Activated CD4-positive, alpha-beta T cell treated with anti-CD3 and anti-CD28 coated beads, Interleukin-2, amount 50 U/mL, for 16 hours (primary cell): ENCODE measurements at regions not wholly inside any gene's neighbourhood (a gene's known extent, or its start where the extent isn't known, plus 50 kb on each side); places are given as distances from the start of the nearest gene placed in this dataset.
"Not testable (repeated sequence)": the region's sequence is repeated elsewhere in the genome, so short reads cannot be mapped to it uniquely, and the experiment has no call there.

Experiments used
- DNase-seq: peaks from one replicate; pipeline ENCODE4 v3.0.0-alpha.2; 2020

GRCh38 chr2:91574255-91574654 lies 2882.8 kb downstream of the RPIA start:
- not testable (repeated sequence) for DNase-seq

DNA sequence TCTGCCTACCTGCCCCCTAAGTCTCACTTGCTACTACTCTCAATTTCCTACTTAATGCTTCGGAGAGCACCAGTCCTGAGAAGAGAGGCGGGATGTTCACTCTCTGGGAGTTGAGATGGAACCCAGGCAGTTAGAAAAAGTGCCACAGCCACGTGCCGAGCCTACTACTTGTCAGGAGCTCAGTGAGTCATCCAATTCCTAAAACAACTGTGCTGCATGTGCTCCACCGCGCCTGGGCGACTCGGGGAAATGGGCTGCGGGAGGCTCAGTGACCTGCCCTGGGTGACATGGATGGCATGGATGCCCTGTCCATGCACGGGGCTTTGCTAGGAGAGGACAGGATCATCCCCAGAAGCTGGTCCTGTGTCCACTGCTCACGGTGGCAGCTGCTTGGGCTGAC lies 2884.2 kb downstream of the RPIA start:
- not testable (repeated sequence) for DNase-seq

- not testable (repeated sequence) for DNase-seq
These were observed 2885.9 kb downstream of the RPIA start for GRCh38 chr2:91577406-91577805.

GRCh38 chr2:91578678-91579077 lies 2887.2 kb downstream of the RPIA start:
- DNase-seq, result not testable (repeated sequence)

DNA sequence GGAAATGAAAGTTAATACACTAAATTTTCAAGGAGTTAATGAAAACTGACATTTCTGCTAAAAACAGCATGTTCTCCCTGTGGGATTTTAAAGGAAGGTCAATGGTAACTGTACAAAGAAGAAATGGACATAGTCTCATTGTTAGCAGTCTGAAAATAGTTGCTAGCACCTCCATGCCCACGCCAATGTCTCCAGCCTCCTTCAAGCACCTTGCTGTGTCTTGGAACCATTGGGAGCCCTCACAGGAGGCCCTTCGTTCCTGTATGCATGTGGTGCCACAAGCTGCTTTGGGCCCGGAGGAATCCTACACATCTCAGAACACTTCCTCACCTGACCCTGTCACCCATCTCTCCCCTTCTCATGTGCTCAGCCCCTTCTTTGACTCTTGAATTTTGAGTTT lies 2888.1 kb downstream of the RPIA start:
- DNase-seq, result not testable (repeated sequence)

DNA sequence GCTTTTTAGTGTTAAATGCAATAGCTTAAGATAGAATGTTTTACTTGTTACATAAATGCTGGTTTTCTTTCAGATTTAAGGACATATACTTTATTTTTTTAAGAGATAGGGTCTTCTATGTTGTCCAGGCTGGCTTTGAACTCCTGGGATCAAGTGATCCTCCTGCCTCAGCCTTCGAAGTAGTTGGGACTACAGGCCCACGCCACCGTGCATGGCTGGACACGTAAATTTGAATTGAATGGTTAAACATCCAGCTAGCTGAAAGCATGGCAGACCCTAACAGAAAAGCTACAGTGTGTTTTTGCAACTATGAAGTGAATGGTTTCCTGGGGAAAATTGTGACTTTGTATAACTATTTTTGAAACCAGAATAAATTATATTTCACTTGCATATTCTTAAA lies 2888.6 kb downstream of the RPIA start:
- DNase-seq, result not testable (repeated sequence)

DNA sequence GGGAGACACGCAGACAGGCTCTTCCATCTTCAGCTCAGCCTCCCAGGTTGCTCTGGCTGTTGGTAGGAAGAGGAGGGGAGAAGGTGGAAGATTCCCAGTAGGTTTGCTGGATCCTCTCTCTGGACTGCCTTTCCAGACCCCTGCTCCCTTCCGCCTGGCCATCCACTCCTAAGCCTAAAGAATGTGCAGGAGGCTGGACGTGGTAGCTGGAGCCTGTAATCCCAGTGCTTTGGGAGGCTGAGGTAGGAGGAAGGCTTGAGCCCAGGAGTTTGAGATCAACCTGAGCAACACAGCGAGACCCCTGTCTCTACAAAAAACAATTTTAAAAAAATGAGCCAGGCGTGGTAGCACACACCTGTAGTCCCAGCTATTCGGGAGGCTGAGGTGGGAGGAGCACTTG lies 2895.6 kb downstream of the RPIA start:
- not testable (repeated sequence) for DNase-seq

- DNase-seq, result not testable (repeated sequence)
These were observed 2896.5 kb downstream of the RPIA start for GRCh38 chr2:91587908-91588535.

GRCh38 chr2:91588782-91589223 lies 2897.3 kb downstream of the RPIA start:
- DNase-seq, result not testable (repeated sequence)

DNA sequence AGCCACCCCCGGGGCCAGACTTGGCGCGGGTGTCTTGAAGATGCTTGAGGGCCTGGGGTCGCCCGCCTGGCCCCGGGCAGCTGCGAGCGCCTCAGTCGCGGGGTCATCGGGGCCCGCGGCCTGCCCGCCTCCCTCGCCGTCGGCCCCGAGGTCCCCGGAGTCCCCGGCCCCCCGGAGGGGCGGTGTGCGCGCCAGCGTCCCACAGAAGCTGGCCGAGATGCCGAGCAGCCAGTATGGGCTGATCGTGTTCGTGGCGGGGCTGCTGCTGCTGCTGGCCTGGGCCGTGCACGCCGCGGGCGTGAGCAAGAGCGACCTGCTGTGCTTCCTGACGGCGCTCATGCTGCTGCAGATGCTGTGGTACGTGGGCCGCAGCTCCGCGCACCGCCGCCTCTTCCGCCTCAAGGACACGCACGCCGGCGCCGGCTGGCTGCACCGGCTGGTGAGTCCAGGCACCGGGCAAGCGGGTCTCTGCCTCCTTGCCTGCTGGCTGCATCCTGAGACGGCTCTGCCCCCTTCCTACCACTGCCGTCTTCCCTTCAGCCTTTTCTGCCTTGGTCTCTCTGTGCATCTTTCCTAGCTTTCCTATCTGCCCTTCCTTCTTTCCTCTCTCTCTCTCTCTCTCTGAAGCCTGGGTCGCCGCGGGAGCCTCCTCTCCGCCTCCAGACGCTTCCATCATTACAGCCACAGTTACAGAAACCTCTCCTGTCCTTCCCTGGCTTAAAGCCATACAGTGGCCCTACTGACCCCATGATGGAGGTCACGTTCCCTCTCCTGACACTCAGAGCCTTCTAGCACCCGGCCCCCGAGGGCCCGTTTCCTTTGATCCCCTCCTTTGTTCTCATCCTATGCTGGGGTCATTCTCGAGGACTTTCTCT lies 2898.2 kb downstream of the RPIA start:
- DNase-seq, result not testable (repeated sequence)

DNA sequence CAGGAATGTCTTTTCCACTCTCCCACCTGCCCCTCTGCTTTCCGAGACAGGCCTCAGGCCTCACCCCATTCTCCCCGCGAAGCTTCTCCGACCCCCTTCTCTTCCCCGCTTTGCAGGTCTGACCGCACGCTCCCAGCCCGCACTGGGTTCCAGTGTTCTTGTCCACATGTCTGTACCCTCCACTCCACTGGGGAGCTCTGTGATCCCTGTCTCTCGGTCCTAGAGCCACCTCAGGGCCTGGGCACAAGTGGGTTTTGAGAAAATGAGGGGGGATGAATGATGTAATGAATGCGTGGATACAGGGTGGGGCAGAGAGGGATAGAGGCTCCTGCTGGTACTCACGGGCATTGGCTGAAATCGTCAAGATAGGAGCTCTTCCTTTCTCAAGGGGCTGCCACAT lies 2898.9 kb downstream of the RPIA start:
- not testable (repeated sequence) for DNase-seq

DNA sequence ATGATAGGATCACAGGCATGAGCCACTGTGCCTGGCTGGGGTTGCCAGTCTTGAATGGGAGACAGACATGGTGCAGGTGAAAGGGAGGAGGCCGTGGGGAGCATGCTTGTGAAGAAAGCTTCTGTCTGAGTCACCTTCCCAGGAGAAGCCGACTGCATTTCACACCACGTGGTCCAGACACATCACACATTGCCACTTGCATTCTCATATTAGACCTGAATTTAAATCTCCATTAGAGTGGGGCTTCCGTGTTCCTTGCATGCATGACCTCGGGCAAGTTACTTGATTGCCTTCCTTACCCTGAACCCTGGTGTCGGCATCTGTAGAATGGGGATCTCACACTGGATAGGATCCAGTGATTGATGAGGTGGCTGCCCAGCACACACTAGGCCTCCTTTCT lies 2899.6 kb downstream of the RPIA start:
- DNase-seq, result not testable (repeated sequence)

DNA sequence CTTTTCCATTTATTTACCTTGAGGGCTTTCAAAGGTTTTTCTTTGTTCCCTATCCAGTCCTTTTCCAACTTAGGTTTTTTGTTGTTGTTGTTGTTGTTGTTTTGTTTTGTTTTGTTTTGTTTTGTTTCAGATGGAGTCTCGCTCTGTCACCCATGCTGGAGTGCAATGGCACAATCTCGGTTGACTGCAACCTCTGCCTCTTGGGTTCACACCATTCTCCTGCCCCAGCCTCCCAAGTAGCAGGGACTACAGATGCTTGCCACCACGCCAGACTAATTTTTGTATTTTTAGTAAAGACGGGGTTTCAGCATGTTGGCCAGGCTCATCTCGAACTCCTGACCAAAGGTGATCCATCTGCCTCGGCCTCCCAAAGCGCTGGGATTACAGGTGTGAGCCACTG lies 2906.0 kb downstream of the RPIA start:
- DNase-seq, result not testable (repeated sequence)

- DNase-seq, result not testable (repeated sequence)
These were observed 2907.0 kb downstream of the RPIA start for GRCh38 chr2:91598519-91598918.

- not testable (repeated sequence) for DNase-seq
These were observed 2907.5 kb downstream of the RPIA start for GRCh38 chr2:91599000-91599399.

- DNase-seq, result not testable (repeated sequence)
These were observed 2911.4 kb downstream of the RPIA start for GRCh38 chr2:91602860-91603259.

- not testable (repeated sequence) for DNase-seq
These were observed 2912.5 kb downstream of the RPIA start for GRCh38 chr2:91603996-91604395.

- not testable (repeated sequence) for DNase-seq
These were observed 2913.2 kb downstream of the RPIA start for GRCh38 chr2:91604629-91605028.

DNA sequence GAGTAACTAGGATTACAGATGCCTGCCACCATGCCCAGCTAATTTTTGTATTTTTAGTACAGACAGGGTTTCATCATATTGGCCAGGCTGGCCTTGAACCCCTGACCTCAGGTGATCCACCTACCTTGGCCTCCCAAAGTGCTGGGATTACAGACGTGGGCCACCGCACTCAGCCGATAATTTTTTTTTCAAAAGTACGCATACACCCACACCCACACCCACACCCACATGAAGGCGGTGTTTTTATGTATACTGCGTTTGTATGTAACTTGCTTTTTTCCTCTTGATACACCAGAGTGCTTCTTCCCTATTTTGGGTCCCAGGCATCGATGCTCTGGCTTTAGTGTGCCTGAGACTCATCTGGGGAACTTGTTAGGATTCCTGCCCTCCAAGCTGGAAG lies 2932.3 kb downstream of the RPIA start:
- not testable (repeated sequence) for DNase-seq

DNA sequence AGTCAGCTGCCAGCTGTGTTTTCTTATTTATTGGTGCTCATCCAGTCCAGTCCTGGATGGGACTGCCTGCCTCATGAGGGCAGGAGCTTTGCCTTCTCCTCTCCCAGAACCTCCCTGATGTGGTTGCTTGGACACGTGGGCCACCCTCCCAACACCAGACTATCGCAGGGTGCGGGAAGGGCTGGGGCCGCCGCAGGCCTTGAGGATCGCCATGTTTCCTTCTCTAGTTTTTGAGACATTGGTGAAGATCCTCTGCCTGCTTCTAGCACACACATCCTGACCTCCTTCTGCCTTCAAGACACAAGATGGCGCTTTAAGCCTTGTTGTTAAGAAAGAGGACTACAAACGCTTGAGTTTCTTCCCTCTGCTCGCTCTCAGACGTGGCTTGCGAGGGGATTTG lies 2937.0 kb downstream of the RPIA start:
- not testable (repeated sequence) for DNase-seq

GRCh38 chr2:91657193-91657592 lies 2965.7 kb downstream of the RPIA start:
- not testable (repeated sequence) for DNase-seq

GRCh38 chr2:91658336-91658735 lies 2966.9 kb downstream of the RPIA start:
- DNase-seq, result not testable (repeated sequence)

- not testable (repeated sequence) for DNase-seq
These were observed 2967.9 kb downstream of the RPIA start for GRCh38 chr2:91659189-91659916.
